HUES6 (cell line): ENCODE measurements at regions not wholly inside any gene's neighbourhood (a gene's known extent, or its start where the extent isn't known, plus 50 kb on each side); places are given as distances from the start of the nearest gene placed in this dataset.

Source experiments
- H3K27ac ChIP-seq: 2 replicates; pipeline ENCODE4 v1.7.0; 2013; ENCODE audit warnings: low read depth, mild to moderate bottlenecking, low read length, inconsistent platforms
- H3K27me3 ChIP-seq: 2 replicates; pipeline ENCODE4 v1.6.1; 2013; ENCODE audit warnings: low read length; ENCODE audit not compliant: control insufficient read depth, insufficient read depth
- H3K36me3 ChIP-seq: 2 replicates; pipeline ENCODE4 v1.6.1; 2013; ENCODE audit warnings: low read length; ENCODE audit not compliant: control insufficient read depth, insufficient read depth
- H3K4me1 ChIP-seq: 2 replicates; pipeline ENCODE4 v1.6.1; 2013; ENCODE audit warnings: low read length; ENCODE audit not compliant: control insufficient read depth, insufficient read depth
- H3K4me3 ChIP-seq: 2 replicates; pipeline ENCODE4 v1.5.1; 2013; ENCODE audit warnings: low read depth, low read length
- H3K9ac ChIP-seq: one replicate; pipeline ENCODE4 v1.6.1; 2013; ENCODE audit warnings: mild to moderate bottlenecking, low read length
- H3K9me3 ChIP-seq: 2 replicates; pipeline ENCODE4 v1.6.1; 2013; ENCODE audit warnings: low read depth, low read length; ENCODE audit not compliant: control insufficient read depth, insufficient read depth

DNA sequence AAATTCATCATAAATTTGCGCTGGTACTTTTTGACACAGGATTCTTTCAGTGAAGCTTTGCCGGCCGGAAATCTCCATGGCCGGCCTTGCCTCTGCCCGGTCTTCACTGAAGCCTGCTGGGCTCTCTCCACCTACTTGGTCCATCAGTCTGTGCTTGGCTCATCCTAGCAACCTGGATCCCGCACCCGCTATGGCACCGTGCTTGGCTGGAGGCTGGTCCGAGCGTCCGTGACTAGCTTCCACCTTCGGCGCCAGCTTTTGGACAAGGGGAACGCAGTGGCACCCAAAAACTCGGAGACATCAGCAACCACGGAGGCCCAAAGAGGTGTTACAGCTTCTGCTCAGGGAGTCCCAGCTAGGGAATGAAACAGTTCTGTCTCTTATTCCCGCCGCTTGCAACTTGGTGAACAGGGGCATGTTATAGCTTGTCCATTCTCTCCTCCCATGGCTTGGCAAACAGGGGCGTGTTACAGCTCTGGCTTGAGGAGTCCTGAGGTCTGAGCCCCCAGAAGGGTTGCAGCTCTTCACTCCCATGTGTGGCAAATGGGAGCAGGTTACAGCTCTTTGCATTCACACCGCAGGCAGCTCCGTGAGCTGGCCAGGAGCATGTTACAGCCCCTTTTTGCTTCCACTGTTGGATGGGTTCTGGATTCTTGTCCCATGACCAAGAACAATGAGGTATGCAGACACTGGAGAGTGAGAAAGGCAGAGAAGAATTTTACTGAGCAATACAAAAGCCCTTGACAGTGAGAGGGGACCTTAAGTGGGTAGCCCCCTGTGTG is 204.2 kb downstream of the DIPK2A start:
- no peak overlapping the region for H3K9ac ChIP-seq
- H3K27ac ChIP-seq, result no peak overlapping the region
- H3K4me3 ChIP-seq, result no peak overlapping the region
- no peaks in the 10 kb centered on the region for H3K9me3 ChIP-seq
- H3K27me3 ChIP-seq, result no peaks in the 10 kb centered on the region
- H3K36me3 ChIP-seq, result no peaks in the 10 kb centered on the region
- H3K4me1 ChIP-seq, result no peaks in the 10 kb centered on the region

DNA sequence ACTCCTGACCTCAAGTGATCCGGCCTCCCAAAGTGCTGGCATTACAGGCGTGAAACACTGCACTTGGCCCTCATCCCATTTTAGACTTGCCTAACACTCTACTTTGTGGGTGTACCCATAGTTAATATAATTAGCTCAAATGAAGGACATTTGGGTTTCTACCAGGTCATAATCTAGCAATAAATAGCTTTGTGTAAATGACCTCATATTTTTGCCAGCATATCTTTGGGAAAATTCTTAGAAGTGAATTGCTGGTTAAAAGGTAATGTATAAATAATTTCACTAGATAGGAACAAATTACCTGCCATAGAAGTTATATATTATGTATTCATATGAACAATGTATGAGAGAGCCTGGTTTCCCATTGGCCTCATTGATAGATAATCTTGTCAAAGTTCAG is 206.0 kb downstream of the DIPK2A start:
- Histone ChIP-seq H3K4me1 (no peaks in the 10 kb centered on the region), H3K4me3 (no peak overlapping the region), H3K36me3 (no peaks in the 10 kb centered on the region), H3K9me3 (no peaks in the 10 kb centered on the region), H3K27me3 (no peaks in the 10 kb centered on the region), H3K27ac (no peak overlapping the region), H3K9ac (no peak overlapping the region)

DNA sequence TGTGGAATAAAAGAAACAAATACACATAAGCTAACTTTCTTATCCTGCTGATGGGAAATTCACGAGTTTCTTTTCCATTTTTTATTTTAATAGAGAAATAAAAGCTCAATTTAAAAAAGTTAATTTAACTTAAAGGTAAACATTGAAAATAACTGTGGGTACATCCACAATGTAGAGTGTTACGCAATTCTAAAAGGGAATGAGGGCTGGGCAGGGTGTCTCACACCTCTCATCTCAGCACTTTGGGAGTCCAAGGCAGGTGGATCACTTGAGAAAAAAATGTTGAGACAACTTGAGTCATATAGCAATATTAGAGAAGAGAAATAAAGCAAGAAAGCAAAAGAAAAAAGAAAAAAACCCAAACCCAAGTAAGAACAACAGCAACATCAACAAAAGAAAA is 207.0 kb downstream of the DIPK2A start:
- H3K27ac ChIP-seq, result no peak overlapping the region
- no peak overlapping the region for H3K9ac ChIP-seq
- no peaks in the 10 kb centered on the region for H3K36me3 ChIP-seq

DNA sequence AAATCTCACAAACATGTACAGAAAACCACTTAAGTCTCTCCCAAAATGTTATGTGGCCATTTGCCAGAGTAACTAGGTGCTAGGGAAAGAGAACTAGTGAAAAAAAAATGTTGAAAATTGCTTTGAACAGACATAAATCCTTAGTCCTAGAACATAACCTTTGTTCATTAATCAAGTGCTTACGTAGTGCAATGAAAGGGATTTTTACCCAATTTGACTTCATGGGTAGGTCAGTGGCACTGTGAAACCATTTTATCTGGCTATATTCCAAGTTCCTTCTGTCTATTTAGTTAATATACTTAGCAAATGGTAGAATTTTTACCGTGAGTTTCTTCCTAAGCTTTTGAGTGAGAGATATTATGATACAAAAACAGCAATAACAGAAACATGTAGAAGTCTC is 209.4 kb downstream of the DIPK2A start:
- H3K4me1 ChIP-seq, result no peaks in the 10 kb centered on the region
- peaks cover 6% of the 10 kb centered on the region; the same call in 1 of the 2 replicates for H3K9me3 ChIP-seq
- H3K36me3 ChIP-seq, result no peaks in the 10 kb centered on the region
- H3K9ac ChIP-seq, result no peak overlapping the region
- H3K27me3 ChIP-seq, result no peaks in the 10 kb centered on the region
- no peak overlapping the region for H3K27ac ChIP-seq
- H3K4me3 ChIP-seq, result no peak overlapping the region

More for the DNA sequence above, 207.0 kb downstream of the DIPK2A start:
- Histone ChIP-seq H3K4me3 (no peak overlapping the region), H3K9me3 (no peaks in the 10 kb centered on the region), H3K4me1 (no peaks in the 10 kb centered on the region), H3K27me3 (no peaks in the 10 kb centered on the region)

DNA sequence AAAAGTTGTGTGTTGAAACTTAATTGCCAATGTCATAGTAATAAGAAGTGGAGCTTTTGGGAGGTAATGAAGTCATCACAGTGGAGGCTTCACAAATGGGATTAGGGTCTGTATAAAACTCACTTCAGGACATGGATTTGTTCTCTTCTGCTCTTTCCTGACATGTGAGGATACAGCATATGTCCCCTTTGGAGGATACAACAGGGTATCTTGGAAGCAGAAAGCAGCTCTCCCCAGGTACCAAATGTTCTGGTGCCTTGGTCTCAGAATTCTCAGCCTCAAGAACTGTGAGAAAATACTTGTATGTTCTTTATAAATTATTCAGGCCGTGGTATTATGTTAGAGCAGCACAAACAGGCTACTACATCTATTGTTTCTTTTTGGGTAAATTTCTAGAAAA is 210.9 kb downstream of the DIPK2A start:
- H3K9ac ChIP-seq, result no peak overlapping the region
- H3K36me3 ChIP-seq, result no peaks in the 10 kb centered on the region
- H3K4me3 ChIP-seq, result no peak overlapping the region
- H3K27me3 ChIP-seq, result no peaks in the 10 kb centered on the region
- H3K4me1 ChIP-seq, result no peaks in the 10 kb centered on the region
- H3K27ac ChIP-seq, result no peak overlapping the region
- H3K9me3 ChIP-seq, result peaks cover 6% of the 10 kb centered on the region; the same call in 1 of the 2 replicates

DNA sequence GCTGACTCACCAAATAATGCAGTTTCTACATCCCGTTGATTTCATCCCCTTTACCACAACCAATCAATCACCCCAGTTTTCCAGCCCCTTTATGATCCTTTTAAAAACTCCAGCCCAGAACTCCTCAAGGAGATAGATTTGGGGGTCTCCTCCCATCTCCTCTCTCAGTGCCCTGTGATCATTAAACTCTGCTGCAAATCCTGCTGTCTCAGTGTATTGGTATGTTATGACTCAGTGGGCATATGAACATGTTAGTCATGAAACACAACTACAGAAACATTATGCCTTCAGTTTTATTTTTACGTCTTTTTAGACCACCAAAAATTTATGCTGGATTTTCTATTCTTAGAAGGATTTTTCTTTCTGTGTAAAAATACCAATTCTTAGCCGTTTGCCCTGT is 213.7 kb downstream of the DIPK2A start:
- no peaks in the 10 kb centered on the region for H3K27me3 ChIP-seq
- H3K9ac ChIP-seq, result no peak overlapping the region
- peaks cover 6% of the 10 kb centered on the region; the same call in 1 of the 2 replicates for H3K9me3 ChIP-seq
- no peaks in the 10 kb centered on the region for H3K36me3 ChIP-seq
- no peak overlapping the region for H3K27ac ChIP-seq
- H3K4me3 ChIP-seq, result no peak overlapping the region
- H3K4me1 ChIP-seq, result no peaks in the 10 kb centered on the region

DNA sequence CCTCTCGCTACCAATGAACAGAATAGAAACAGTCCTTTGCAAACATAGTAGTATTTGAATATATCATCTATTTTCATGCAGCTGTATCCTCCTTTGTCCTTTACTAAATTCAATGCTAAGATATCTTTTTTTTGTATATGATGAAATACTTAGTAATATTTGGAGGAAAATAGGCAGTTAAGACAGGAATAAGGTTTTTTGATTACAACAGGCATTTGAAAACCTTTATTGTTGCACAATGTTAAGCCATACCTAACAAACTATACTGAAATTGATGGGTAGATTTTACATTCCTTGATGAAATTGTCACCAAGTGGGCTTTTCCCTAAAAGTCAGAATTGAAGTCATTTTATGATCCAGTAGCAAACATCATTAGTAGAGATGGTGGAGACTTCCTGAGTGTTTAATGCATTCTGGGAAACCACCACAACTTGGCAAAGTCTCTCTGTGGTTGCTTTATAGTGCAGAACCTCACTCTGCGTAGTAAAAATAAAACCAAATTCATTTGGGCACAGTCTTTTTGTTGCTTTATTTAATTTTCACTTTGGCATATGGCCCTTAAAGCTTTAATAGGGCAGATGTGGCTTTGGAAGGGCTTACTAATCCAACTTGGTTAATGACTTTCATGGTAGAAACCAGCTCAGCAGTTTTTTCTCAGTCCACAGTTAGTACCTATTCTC is 216.0 kb downstream of the DIPK2A start:
- H3K9ac ChIP-seq, result no peak overlapping the region
- H3K27ac ChIP-seq, result no peak overlapping the region
- no peaks in the 10 kb centered on the region for H3K36me3 ChIP-seq
- H3K4me3 ChIP-seq, result no peak overlapping the region
- no peaks in the 10 kb centered on the region for H3K27me3 ChIP-seq
- H3K4me1 ChIP-seq, result no peaks in the 10 kb centered on the region
- H3K9me3 ChIP-seq, result peaks cover 6% of the 10 kb centered on the region; the same call in 1 of the 2 replicates

DNA sequence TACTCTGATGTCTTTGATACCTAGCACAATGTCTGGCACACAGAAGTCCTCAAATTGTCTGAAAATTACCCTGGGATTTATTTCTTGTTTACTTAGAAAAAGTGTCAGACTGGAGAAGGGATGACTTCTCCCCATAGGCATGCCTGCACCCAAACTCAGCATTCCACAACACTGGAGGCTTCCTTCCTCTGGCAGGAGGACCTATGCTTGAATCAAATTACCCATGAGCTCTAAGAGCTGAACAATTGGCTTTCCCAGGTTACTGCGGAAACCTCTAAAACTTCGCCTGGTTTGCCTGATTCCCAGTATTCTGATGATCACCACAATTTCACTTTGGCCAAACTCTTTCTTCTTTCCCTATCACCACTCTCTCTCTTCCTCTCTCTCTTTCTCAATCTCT is 217.4 kb downstream of the DIPK2A start:
- Histone ChIP-seq H3K27ac (no peak overlapping the region), H3K9ac (no peak overlapping the region), H3K27me3 (no peaks in the 10 kb centered on the region), H3K4me1 (no peaks in the 10 kb centered on the region), H3K4me3 (no peak overlapping the region), H3K9me3 (peaks cover 6% of the 10 kb centered on the region; the same call in 1 of the 2 replicates), H3K36me3 (no peaks in the 10 kb centered on the region)

DNA sequence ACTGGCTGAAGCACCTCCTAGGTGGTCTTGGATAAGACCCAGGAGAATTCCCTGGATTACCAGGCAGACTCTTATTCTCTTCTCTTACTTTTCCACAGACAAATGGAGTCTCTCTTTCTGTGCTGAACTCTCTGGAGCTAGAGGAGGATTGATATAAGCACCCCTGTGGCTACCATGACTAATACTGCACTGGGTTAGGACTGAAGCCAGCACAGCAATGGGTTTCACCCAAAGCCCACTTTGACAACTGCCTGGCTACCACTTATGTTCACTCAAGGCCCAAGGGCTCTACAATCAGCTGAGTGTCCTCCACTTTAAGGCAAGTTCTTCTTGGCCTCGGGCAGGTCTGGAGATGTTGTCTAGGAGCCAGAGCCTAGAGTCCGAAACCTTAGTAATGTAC is 225.5 kb downstream of the DIPK2A start:
- no peak overlapping the region for H3K27ac ChIP-seq
- no peaks in the 10 kb centered on the region for H3K27me3 ChIP-seq
- peaks cover 7% of the 10 kb centered on the region for H3K9me3 ChIP-seq
- no peak overlapping the region for H3K9ac ChIP-seq
- H3K4me1 ChIP-seq, result no peaks in the 10 kb centered on the region
- H3K4me3 ChIP-seq, result no peak overlapping the region
- no peaks in the 10 kb centered on the region for H3K36me3 ChIP-seq

DNA sequence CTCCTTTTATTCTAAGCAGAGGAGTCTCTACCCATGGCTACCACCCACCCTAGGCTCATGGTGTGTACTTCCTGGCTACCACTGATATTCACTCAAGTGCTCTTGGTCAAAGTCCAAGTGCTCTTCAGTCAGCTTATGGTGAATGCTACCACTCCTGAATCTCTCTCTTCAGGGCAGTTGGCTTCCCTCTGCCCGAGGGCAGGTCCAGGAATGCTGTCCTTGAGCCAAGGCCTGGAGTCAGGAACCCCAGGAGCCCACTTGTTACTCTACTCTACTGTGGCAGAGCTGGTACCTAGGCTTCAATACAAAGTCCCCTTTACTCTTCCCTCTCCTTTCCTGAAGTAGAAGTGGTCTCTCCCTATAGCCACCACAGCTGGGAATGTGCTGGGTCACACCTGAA is 226.0 kb downstream of the DIPK2A start:
- Histone ChIP-seq H3K36me3 (no peaks in the 10 kb centered on the region), H3K4me3 (no peak overlapping the region), H3K27me3 (no peaks in the 10 kb centered on the region), H3K9me3 (peaks cover 7% of the 10 kb centered on the region), H3K27ac (no peak overlapping the region), H3K9ac (no peak overlapping the region), H3K4me1 (no peaks in the 10 kb centered on the region)

DNA sequence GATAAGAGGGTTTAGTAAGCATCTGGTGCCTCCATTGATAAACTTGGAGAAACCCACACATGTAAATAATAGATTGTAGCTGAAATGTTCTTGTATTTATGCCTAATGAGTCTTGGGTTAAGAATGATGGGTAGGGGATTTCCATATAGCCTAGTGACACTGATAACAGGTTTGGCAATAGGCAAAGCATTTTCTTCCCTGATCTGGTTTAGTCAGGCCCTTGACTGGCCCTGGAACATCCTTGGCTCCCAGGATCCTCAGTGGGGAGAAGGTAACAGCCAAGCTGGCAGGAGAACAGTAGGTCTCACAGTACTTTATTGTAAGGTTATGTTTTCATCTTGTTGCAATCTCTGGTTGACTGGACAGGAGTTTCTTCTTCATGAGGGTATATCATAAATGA is 228.4 kb downstream of the DIPK2A start:
- Histone ChIP-seq H3K4me1 (no peaks in the 10 kb centered on the region), H3K9me3 (no peaks in the 10 kb centered on the region; the same call in 1 of the 2 replicates), H3K9ac (no peak overlapping the region), H3K27ac (no peak overlapping the region; the same call in 1 of the 2 replicates), H3K4me3 (no peak overlapping the region), H3K36me3 (no peaks in the 10 kb centered on the region), H3K27me3 (no peaks in the 10 kb centered on the region)
